NCI-H1048 (cell line): ENCODE measurements at regions not wholly inside any gene's neighbourhood (a gene's known extent, or its start where the extent isn't known, plus 50 kb on each side); places are given as distances from the start of the nearest gene placed in this dataset.

ENCODE experiments used
- DNase-seq: peaks from one replicate; lab custom pipeline; 2025; lab: John Stamatoyannopoulos, UW

DNA sequence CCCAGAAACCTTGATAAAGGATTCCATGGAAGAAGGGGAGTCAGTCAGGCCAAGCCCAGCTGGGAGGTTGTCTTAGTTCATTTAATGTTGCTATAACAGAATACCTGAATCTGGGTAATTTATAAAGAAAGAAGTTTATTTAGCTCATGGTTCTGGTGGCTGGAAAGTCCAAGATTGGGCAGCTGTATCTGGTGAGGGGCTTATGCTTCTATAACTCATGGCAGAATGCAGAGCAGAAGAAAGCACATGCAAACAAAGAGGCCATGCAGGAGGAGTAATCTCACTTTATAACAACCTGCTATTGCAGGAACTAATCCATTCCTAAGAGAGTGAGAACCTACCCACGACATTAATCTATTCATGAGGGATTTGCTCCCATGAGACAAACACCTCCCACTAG, 54.2 kb upstream of the ANKRD1 start:
- DNase-seq = no peak

DNA sequence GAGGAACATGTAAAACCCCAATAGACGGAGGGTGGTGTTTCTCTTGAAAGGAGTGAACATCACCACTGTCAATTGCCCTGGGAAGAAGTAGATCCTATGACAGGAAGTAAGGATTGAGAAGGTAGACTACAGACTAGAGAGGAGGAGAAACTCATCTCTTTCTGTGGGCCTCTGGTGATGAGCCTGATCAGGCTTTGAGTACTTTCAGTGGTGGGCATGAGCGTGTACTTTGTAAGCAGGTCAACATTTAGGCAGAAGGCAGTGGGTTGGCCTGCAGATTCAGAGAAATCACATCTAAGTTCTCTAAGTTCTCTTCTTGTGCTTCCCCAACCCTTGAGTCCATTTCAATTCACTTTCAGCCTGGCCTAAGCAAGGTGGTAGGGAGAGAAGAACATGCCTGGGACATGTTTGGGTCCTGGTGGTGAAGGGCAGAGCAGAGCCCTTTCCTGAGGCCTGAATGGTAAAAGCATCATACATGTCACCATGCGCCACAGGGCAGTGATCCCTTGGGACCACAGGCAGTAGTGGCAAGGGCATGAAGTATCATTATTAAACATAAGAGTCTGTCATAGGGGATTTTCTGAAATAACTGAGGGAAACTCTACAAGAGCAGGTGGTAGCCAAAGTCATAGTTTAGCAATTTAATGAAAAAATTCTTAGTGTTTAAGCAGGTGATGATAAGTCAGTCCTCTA, 56.4 kb upstream of the ANKRD1 start:
- DNase-seq = no peak

DNA sequence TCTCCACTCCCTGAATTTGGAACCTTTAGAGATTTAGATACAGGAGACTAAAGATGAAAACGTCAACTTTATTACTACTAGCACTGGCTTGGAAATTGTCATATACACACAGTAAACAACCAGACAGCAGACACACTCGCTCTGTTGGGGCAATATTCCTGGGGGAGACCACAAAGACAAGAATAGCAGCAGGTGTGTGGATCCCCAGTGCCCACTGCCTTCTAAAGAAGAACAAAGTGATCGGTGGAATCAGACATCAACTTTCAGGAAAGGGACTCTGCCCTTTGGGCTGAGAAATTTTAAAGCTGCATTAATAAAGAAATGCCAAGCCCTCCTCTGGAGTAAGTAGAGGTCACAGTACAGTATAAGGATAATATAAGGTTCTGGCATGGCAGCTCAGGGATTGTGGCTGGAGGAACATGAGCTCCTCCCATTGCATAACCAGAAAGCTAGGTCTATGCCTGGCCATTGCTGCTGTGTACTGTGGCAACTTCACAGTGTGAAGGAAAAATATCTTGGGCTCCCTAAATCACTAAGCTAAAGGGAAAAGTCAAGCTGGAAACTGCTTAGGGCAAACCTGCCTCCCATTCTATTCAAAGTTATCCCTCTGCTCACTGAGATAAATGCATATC, 57.1 kb upstream of the ANKRD1 start:
- no peak for DNase-seq

DNA sequence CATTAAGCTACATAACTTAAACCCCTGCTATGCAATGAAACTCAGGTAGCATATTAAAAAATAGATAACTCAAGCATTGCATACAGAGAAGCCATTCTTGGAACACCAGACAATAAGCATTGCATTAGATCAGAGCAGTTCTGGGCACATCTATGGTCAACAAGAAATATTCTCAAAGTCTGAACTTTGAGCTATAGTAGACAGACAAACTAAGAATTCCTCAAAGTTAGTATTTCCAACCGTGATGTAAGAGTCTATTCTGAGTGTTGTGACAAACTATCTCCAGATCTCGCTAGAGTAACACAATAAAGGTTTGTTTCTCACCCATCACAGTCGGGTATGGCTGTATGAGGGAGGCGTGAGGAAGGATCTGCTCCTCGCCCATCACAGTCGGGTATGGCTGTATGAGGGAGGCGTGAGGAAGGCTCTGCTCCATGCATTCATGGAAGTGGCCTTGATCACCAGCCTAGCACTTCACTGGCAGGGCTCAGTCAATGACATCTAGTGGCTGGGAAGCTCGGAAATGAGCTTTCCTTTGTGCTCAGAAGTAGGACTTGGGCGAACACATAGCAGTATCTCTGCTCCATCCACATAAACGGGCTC, 61.6 kb upstream of the ANKRD1 start:
- no peak for DNase-seq

DNA sequence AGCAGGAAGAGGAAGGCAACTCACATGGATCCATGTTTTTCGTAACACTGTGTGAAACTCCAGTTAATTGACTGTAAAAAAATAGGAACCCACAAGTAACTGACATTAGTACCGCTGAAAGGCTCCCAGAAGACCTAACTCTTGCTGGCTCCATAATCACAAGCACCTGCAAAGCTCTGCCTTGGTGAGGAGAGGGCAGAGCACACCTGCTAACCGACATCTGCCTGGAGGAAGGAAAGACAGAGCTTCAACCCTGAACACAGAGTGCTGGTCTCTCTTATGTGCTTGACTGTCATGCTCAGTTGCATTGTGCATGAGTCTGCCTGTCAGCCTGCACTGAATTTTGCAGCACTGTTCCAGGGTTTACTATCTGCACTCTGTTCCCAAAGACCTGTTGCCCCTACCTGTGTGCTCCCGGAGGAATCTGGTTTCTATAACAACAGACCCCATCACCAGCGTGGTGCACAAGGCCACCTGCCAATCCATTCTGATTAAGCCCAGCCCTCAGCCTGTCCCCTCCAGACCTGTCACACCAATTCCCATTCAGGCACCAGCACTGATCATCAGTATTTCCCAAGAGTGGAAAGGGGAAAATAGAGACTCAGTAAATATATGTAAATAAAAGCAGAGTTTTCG, 63.1 kb upstream of the ANKRD1 start:
- DNase-seq = no peak

GRCh38 chr10:90984898-90985297, 64.0 kb upstream of the ANKRD1 start:
- DNase-seq = no peak

DNA sequence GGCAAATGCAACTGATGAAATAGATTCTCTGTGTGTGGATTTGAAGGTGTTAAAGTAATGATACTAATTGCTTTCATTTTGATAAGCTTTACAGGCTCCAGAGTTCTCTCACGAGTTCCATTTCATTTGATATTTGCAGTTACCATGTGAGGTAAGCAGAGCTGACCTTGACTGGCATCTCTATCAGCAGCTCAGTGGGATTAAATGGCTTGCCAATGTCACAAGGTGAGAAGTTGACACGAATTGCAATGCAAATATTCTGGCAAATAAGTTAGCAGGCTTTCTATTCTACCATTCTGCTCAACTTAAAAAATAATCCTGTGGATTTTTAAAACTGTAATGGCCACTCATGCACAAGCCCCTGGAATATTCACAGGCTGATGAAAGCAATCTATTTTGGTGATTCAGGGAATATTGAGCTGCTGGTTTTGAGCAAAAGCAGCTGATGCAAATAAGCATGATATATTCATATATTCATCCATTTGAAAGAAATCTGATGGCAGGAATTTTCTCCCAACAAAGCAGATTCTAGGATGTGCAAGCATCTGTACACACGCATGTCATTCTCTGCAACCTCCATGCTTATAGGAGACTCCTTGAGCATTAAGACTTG, 64.5 kb upstream of the ANKRD1 start:
- DNase-seq = no peak

DNA sequence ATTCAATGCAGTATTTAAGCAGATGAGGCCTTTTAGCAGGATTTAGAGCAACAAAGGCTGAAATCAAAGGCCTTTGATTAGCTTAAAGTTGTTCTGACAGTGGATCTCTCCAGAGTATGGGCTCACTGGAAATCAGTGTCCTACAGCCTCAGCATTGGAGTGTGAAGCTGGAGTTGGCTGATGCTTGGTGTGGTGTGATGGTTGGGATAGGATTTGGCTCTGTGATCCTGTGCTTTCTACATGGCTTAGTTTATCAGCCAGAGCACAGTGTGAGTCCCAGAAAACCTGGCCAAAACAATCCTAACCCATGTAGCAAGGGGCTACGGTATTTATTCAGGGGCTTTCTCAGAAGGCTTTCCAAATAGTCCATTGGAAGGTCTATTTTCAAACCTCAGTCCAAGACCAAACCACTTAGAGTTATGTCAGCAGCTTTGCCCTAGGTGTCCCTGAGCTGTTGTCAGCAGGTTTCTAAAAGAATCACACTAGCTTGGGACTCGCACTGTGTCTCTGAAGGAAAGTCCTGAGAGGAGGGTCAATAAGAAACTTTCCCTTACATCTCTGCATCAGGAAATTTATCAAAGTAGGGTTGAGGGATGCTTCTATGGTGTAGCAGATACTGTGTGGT, 65.4 kb upstream of the ANKRD1 start:
- no peak for DNase-seq

GRCh38 chr10:90986870-90987269, 66.0 kb upstream of the ANKRD1 start:
- no peak for DNase-seq

- DNase-seq = no peak
Observed at GRCh38 chr10:90987383-90987782, 66.5 kb upstream of the ANKRD1 start.

- DNase-seq = no peak
Observed at GRCh38 chr10:90988024-90988423, 67.1 kb upstream of the ANKRD1 start.

DNA sequence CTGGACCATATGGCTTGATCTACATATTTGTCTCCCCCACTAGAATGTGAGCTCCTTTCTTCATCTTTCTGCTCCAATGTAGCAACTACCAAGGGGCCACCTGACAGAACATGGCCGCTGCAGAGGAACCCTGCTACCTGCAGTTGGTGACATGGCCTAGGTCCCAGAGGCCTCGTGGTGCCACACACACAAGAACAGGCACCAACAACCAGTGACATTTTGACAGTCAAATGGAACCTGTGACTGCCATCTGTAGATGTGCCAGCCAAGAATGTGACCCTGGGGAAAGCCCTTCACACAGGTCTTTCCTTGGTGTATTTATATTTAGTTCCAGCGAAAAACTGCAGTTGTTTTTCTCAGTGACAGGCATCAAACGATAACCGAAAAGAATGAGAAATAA, 67.9 kb upstream of the ANKRD1 start:
- DNase-seq = no peak

DNA sequence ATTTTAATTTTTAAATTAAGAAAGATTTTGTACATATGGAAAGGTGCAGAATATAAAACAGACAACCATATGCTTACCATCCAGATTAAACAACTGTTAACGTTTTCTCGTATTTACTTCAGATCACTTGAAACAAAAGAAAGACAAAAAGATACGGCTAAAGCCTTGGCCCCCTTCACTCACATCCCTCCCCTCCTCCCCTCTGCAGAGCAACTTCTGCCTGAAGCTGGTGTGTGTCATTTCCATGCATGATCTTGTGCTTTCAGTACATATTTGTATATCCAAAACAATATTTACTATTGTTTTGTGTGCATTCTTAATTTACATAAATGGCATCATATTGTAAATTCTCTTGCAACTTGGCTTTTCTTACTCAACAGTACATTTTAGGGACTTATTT, 68.5 kb upstream of the ANKRD1 start:
- DNase-seq = no peak

- DNase-seq = no peak
Observed at GRCh38 chr10:90992462-90992861, 71.6 kb upstream of the ANKRD1 start.

- DNase-seq = no peak
Observed at GRCh38 chr10:90993340-90993739, 72.5 kb upstream of the ANKRD1 start.

- no peak for DNase-seq
Observed at GRCh38 chr10:90997670-90998069, 76.8 kb upstream of the ANKRD1 start.

GRCh38 chr10:90998733-90999511, 78.0 kb upstream of the ANKRD1 start:
- DNase-seq = no peak

- no peak for DNase-seq
Observed at GRCh38 chr10:90999512-91000172, 78.8 kb upstream of the ANKRD1 start.

DNA sequence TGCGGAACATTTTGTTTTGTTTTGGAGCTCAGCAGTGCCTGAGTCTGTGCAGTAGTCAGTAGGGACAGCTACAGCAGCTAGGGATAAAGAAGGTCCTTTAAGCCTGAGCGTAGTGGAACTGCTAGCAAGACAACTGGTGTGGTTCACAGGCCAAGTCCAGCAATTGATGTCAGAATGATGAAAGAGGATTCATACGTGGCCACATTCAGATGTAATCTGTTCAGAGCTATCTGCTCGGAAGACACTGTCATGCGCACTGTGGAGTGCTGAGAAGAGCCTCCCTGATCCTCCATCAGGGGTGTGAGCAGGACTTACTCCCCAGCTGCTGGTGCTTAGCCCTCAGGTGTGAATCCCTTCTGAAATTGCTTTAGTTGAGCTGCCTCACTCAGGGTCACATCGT, 79.6 kb upstream of the ANKRD1 start:
- no peak for DNase-seq

- DNase-seq = no peak
Observed at GRCh38 chr10:91000985-91001384, 80.1 kb upstream of the ANKRD1 start.

DNA sequence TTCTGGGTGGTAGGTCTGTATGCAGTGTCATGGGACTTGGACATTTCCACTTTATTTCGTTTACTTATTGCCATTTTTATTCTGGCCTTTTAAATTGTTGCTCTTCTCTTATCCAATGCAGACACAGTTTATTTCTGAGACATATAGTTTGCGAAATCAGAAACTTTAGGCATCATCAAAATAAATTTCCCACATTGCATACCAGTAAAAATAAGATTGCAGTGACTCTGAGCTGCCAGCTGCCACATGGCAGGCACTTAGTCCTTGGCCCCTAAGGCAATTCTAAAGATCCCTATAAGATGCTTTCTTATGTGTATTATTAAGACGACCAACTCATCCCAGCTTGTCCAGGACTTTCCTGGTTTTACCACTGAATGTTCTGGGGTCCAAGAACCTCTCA, 81.8 kb upstream of the ANKRD1 start:
- no peak for DNase-seq
